T-helper 1 cell treated with Interleukin-12 subunit alpha and Interleukin-12 subunit beta and Interleukin-4 antibody, amounts not matched to agents 30 μg/mL and 1 μg/mL, for 36 hours (primary cell): ENCODE measurements at regions not wholly inside any gene's neighbourhood (a gene's known extent, or its start where the extent isn't known, plus 50 kb on each side); places are given as distances from the start of the nearest gene placed in this dataset.
"Not testable (repeated sequence)": the region's sequence is repeated elsewhere in the genome, so short reads cannot be mapped to it uniquely, and the experiment has no call there.

ENCODE experiments used
- H3K27ac Mint-ChIP-seq: one replicate; pipeline ENCODE4 v1.8.0; 2021; ENCODE audit warnings: mild to moderate bottlenecking, mixed read lengths
- H3K27me3 Mint-ChIP-seq: one replicate; pipeline ENCODE4 v1.8.0; 2021; ENCODE audit warnings: low read depth, mixed read lengths
- H3K36me3 Mint-ChIP-seq: one replicate; pipeline ENCODE4 v1.8.0; 2021; ENCODE audit warnings: low read depth, mixed read lengths
- H3K4me1 Mint-ChIP-seq: one replicate; pipeline ENCODE4 v1.8.0; 2021; ENCODE audit warnings: low read depth, mixed read lengths
- H3K4me3 Mint-ChIP-seq: one replicate; pipeline ENCODE4 v1.8.0; 2021; ENCODE audit warnings: mild to moderate bottlenecking, moderate library complexity, mixed read lengths
- H3K9me3 Mint-ChIP-seq: one replicate; pipeline ENCODE4 v1.8.0; 2021; ENCODE audit warnings: mixed read lengths

DNA sequence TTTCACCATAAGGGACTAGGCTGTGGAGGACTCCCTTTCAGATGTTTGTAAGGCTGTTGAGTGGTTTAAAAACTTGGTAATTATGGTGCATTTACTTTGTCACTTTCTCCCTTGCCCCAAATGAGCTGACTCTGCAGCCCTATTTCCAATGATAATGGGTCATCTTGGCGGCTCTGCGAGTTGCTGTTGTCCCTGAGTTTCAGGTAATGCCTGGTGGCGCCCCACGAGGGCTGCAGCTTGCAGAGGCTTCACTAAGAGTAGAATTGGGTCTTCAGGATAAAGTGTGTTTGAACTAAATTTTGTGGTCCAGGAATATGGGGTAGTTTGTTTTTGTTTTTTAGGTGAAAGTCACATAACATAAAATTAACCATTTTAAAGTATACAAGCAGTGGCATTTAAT is 450.1 kb upstream of the CFAP20DC start:
- peaks cover 11% of the 10 kb centered on the region for H3K9me3 Mint-ChIP-seq
- peaks cover 3% of the 10 kb centered on the region for H3K4me1 Mint-ChIP-seq
- H3K4me3 Mint-ChIP-seq: no peak overlapping the region
- no peak overlapping the region for H3K27ac Mint-ChIP-seq
- peaks cover 5% of the 10 kb centered on the region for H3K36me3 Mint-ChIP-seq
- no peaks in the 10 kb centered on the region for H3K27me3 Mint-ChIP-seq

DNA sequence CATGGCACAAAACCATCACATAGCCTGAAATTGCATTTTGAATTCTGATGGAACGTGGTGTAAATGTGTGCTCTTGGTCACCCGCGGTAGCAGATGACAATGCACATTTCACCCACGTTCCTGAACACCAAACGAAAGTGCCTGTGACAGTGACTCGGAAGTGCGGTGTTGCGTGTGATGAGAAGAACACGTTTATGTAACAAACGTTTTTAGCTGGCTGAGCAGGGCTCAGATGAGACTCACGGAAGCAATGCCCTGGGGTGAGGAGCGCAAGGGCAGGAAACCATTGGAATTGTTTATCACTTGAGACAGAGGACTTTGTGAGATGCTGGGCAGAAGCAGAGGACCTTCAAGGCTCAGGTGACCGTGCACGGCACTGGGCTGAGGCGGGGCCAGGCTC is 449.2 kb upstream of the CFAP20DC start:
- Mint-ChIP-seq H3K4me1 (peaks cover 3% of the 10 kb centered on the region), H3K4me3 (no peak overlapping the region), H3K36me3 (peaks cover 8% of the 10 kb centered on the region), H3K9me3 (peaks cover 8% of the 10 kb centered on the region), H3K27me3 (no peaks in the 10 kb centered on the region), H3K27ac (no peak overlapping the region)

DNA sequence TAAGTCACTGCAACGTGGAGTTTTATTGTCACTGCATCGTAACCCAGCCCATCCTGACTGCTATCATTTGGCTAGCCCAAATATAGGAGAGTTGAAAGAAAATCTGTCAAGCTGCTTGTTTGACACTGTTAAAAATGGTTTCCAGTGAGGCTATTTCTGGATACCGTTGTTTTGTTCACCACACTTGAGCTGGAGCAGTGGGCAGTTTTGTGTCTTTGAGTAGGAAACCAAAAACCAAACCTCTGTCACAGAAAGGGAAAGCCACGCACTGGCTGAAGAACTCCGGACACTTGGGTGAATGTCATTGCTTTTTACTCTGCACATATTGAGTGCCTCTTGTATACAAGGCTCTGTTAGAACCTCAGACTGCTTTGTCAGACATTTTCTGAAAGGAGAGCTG is 446.4 kb upstream of the CFAP20DC start:
- Mint-ChIP-seq H3K4me3 (no peak overlapping the region), H3K4me1 (peaks cover 2% of the 10 kb centered on the region), H3K27ac (no peak overlapping the region), H3K9me3 (no peaks in the 10 kb centered on the region), H3K27me3 (no peaks in the 10 kb centered on the region), H3K36me3 (peaks cover 8% of the 10 kb centered on the region)

DNA sequence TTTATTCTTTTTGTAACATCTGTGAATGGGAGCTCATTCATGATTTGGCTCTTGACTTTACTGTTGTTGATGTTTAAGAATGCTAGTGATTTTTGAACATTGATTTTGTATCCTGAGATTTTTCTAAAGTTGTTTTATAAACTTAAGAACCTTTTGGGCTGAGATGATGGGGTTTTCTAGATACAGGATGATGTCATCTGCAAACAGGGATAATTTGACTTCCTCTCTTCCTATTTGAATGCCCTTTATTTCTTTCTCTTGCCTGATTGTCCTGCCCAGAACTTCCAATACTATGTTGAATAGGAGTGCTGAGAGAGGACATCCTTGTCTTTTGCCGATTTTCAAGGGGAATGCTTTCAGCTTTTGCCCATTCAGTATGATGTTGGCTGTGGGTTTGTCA is 445.1 kb upstream of the CFAP20DC start:
- H3K4me1 Mint-ChIP-seq, H3K9me3 Mint-ChIP-seq, H3K27ac Mint-ChIP-seq, H3K27me3 Mint-ChIP-seq, H3K4me3 Mint-ChIP-seq, H3K36me3 Mint-ChIP-seq: not testable (repeated sequence)

DNA sequence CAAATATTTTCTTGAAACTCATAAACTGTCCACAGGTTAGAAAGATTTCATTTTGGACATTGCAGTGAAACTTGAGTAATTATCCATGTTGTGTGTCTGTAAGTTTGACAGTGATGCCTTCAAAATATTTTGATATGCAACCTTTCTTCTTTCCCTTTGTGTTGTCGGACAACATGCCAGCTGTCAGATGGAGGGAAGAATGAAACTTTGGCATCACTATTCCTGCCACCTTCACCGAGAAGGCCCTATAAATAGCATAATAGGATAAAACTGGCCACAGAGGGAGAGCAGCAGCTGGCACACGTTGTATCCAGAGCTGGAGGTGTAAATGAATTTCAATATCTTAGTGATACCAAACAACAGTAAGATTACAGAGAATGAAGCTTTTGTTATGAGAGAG is 436.7 kb upstream of the CFAP20DC start:
- no peak overlapping the region for H3K27ac Mint-ChIP-seq
- peaks cover 7% of the 10 kb centered on the region for H3K36me3 Mint-ChIP-seq
- H3K4me1 Mint-ChIP-seq: peaks cover 19% of the 10 kb centered on the region
- no peak overlapping the region for H3K4me3 Mint-ChIP-seq
- H3K9me3 Mint-ChIP-seq: peaks cover 16% of the 10 kb centered on the region
- no peaks in the 10 kb centered on the region for H3K27me3 Mint-ChIP-seq

DNA sequence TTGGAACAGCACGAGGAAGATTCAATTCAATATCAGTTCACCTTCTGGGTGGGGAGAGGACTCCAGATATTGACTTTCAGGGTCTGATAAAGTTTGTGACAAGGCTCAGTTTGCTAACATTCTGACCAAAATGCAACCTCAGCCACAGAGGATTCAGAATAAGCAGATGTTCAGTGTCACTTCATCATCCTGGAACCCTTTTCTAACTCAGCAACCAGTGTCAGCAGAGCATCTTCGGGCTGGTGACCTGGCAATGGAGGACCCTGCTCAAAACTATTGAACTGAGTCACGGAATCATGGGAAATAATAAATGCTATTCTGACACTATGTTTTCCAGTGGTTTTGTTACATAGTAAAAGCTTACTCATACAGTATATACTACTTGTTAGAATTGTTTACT is 433.4 kb upstream of the CFAP20DC start:
- peaks cover 12% of the 10 kb centered on the region for H3K36me3 Mint-ChIP-seq
- no peaks in the 10 kb centered on the region for H3K27me3 Mint-ChIP-seq
- no peak overlapping the region for H3K27ac Mint-ChIP-seq
- H3K4me1 Mint-ChIP-seq: peaks cover 29% of the 10 kb centered on the region
- H3K4me3 Mint-ChIP-seq: no peak overlapping the region
- H3K9me3 Mint-ChIP-seq: peaks cover 12% of the 10 kb centered on the region

DNA sequence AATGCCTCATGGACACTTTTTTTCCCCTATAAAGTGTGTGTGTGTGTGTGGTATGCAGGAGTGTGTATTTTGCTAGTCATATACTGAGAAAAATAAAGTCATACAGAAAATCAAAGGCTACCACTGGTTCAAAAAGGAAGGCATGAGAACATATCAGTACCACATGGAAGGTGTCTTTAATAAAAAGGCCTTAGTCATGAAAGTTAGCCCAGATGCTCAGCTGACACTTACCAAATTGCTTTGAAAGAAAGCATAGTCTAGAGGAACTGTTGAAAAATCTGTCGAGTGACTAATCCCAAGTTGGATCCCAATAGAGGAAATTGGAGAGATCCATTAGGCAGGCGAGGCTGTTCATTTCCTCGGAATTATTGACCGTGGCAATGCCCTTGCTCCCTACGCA is 432.9 kb upstream of the CFAP20DC start:
- peaks cover 7% of the 10 kb centered on the region for H3K9me3 Mint-ChIP-seq
- peaks cover 8% of the 10 kb centered on the region for H3K36me3 Mint-ChIP-seq
- H3K27me3 Mint-ChIP-seq: no peaks in the 10 kb centered on the region

DNA sequence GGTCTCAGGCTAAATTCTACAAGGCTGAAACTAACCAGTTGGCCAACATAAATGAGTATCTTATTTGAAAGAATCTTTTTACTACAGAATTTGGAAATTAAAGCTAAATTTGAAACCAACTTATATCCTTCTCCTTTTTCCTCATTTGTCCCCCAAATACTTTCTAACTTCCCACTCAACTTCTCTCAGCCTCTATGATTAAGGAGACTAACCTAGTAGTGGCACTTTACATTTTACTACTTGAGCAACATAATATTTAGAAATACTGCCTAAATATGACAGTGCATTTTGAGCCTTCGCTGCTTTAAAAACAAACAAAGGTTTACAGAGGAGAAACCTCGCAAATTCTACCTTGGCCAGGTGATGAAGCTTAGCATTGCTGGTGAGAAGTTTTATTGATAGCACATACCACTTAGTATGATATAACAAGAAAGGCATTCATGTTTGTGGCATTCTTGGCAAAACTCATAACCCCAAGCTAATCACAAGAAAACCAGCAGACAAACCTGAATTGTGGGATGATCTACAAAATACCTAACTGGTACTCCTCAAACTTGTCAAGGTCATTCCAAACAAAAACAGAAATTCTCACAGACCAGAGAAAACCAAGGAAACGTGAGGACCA is 432.1 kb upstream of the CFAP20DC start:
- Mint-ChIP-seq H3K4me3 (no peak overlapping the region), H3K9me3 (peaks cover 4% of the 10 kb centered on the region), H3K27ac (no peak overlapping the region), H3K27me3 (no peaks in the 10 kb centered on the region), H3K4me1 (peaks cover 23% of the 10 kb centered on the region), H3K36me3 (peaks cover 11% of the 10 kb centered on the region)

More for the DNA sequence above, 432.9 kb upstream of the CFAP20DC start:
- Mint-ChIP-seq H3K27ac (no peak overlapping the region), H3K4me1 (peaks cover 25% of the 10 kb centered on the region), H3K4me3 (no peak overlapping the region)

DNA sequence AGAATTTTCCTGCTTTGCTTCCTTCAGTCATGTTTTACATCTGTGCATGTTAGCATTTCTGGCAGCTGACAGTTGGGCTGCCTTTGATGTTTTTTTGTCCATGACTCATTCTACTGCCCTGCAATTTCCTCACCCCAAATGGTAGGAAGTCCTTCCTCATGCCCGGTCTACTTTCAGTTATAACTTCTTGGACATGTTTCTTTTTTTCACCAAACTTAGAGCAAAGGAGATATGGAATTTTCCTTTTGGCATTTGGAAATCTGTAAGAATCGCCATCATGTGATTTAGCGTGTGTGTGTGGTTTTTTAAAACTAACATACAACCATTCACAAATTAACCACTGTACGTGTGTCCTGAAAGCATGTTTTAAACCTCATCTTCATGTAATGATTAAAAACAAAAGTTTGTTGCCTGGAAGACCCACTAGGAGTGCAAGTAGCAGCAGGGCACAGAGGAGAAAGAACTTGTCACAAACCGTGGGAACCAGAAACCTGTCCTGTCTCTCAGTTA is 430.7 kb upstream of the CFAP20DC start:
- H3K4me3 Mint-ChIP-seq: peak overlapping the region; percentile 68
- H3K9me3 Mint-ChIP-seq: peaks cover 2% of the 10 kb centered on the region
- H3K4me1 Mint-ChIP-seq: peaks cover 23% of the 10 kb centered on the region
- peak overlapping the region; percentile 87 for H3K27ac Mint-ChIP-seq
- peaks cover 10% of the 10 kb centered on the region for H3K36me3 Mint-ChIP-seq
- H3K27me3 Mint-ChIP-seq: no peaks in the 10 kb centered on the region

DNA sequence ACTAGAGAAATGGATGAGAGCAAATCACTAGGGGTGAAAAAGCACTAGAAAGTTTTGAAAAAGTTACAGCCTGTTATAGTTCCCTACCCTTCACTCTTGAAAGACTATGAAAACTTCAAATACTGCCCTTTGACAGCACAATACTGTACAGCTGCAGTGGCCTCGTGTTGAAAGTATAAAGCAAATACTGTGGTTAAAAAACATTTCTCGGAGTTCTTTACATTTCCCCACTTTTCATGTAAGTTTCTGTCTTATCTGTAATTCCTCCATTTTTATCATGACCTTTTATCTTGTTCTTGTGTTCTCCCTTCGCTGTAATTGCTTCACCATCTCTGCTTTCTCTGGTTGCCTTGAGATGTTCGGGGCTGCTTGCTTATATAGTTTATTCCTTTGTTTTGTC is 423.8 kb upstream of the CFAP20DC start:
- H3K27me3 Mint-ChIP-seq: no peaks in the 10 kb centered on the region
- H3K36me3 Mint-ChIP-seq: peaks cover 33% of the 10 kb centered on the region
- peaks cover 29% of the 10 kb centered on the region for H3K4me1 Mint-ChIP-seq
- H3K4me3 Mint-ChIP-seq: no peak overlapping the region
- H3K27ac Mint-ChIP-seq: no peak overlapping the region
- peaks cover 40% of the 10 kb centered on the region for H3K9me3 Mint-ChIP-seq

DNA sequence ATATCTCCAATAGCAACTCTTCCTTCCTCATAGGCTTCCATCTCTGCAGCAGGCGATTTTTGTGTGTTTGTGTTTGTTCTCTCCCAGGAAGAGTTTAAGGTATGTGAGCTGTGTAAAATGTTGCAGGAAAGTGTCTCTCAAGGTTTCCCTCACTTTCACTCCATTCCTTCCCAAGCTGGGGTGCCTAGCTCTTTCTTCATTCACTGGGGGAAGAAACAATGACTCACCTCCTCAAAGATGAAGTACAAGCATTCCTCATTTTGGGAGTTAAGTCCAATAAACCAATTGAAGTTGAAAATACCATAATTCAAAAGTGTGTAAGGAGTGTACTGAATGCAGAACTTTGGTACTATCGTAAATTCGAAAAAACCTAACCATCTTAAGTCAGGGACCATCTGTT is 422.7 kb upstream of the CFAP20DC start:
- Mint-ChIP-seq H3K27ac (no peak overlapping the region), H3K9me3 (peaks cover 47% of the 10 kb centered on the region), H3K4me1 (peaks cover 31% of the 10 kb centered on the region), H3K27me3 (no peaks in the 10 kb centered on the region), H3K4me3 (no peak overlapping the region), H3K36me3 (peaks cover 33% of the 10 kb centered on the region)

DNA sequence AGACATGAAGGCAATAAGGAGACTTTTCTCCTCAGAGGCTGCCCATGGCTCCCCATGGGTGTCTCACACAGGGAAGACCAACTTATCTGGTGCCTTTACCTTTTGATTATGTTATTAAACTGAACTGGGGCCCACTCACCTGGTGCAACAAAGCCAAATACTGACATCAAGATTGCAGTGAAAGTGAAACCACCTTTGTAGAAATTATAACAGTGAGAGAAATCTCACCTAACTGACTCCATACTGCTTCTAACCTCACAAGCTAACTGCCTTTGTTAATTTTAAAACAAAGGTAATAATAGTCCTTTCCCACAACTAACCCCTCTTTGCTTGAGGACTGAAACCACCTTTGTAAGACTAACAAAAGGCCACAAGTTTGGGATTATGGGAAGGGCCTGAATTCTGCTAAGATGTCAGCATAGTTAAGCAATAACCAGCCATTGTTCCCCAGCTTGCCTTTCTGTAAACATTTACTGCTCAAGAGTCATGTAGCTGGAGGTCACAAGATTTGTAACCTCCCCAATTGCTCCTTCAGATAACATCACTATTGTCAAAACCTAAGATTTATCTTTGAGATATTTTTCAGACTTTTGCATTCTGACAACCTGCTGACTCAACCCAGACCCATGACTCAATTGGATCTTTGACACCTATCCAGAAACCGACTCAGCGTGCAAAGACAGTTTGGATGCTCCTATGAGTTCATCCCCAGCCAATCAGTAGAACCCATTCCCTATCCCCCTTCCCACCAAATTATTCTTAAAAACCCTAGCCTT is 420.3 kb upstream of the CFAP20DC start:
- Mint-ChIP-seq H3K27ac (peak overlapping the region; percentile 62), H3K4me1 (peaks cover 31% of the 10 kb centered on the region), H3K36me3 (peaks cover 29% of the 10 kb centered on the region), H3K9me3 (peaks cover 43% of the 10 kb centered on the region), H3K4me3 (no peak overlapping the region), H3K27me3 (no peaks in the 10 kb centered on the region)

DNA sequence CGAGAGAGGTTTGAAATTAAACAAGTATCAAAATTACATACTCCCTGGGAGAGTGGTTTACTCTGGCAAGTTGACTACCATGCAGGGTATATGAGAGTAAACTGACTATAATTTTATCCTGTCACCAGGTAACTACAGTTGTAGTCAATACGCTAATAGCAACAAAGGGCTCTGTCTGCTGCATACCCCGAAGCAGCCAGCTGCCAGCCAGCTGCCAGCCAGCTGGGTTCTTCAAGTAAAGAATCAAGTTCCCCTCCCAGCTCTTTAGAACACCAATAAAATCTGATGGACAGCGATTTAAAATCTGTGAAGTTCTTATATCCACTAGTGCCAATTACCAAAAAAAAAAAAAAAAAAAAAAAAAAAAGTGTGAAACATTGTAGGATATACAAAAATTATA is 417.7 kb upstream of the CFAP20DC start:
- Mint-ChIP-seq H3K27ac (no peak overlapping the region), H3K4me3 (no peak overlapping the region), H3K9me3 (peaks cover 41% of the 10 kb centered on the region), H3K27me3 (no peaks in the 10 kb centered on the region), H3K36me3 (peaks cover 23% of the 10 kb centered on the region), H3K4me1 (peaks cover 28% of the 10 kb centered on the region)

DNA sequence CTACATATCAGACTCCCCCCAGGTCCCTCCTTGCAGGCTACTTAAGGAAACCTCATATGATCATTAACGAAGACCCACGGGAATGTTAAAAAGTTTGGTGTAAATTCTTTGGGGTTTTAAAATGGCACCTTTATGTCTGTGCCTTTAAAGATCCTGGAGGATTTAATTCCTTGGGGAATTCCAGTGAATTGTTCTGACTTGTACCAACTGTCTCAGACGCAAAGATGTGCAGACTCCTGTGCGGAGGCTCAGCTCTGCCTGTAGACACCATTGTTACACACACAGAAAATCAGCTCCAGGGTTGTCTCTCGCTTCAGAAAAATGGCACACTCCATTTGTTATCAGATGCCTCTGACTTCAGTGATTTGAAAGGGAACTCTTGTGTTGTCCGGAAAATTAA is 414.4 kb upstream of the CFAP20DC start:
- no peak overlapping the region for H3K27ac Mint-ChIP-seq
- peaks cover 15% of the 10 kb centered on the region for H3K4me1 Mint-ChIP-seq
- H3K9me3 Mint-ChIP-seq: peaks cover 37% of the 10 kb centered on the region
- H3K4me3 Mint-ChIP-seq: no peak overlapping the region
- peaks cover 16% of the 10 kb centered on the region for H3K36me3 Mint-ChIP-seq
- H3K27me3 Mint-ChIP-seq: no peaks in the 10 kb centered on the region

DNA sequence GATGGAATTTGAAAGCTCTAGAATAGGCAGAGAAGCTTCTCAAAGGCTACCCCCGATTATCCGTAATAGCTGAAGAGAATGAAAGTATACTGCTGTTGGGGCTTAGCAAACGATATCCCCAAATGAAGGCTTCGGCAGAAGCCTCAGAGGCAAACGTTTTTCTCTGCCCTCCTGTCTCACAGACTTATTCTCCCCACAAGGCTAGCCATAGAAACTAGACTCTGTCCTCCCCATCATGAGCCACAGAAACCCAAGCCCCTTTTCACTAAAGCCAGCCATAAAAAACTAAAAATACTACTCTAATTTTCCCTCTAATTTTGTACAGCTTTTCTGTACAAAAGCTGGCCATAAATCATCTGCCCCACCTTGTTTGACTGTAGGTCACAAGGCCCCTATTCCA is 413.4 kb upstream of the CFAP20DC start:
- Mint-ChIP-seq H3K36me3 (peaks cover 12% of the 10 kb centered on the region), H3K4me3 (no peak overlapping the region), H3K27ac (peak overlapping the region; percentile 20), H3K27me3 (no peaks in the 10 kb centered on the region), H3K9me3 (peaks cover 28% of the 10 kb centered on the region), H3K4me1 (peaks cover 12% of the 10 kb centered on the region)
